Esophagus squamous epithelium (tissue), 5 donors: ENCODE measurements at regions not wholly inside any gene's neighbourhood (a gene's known extent, or its start where the extent isn't known, plus 50 kb on each side); places are given as distances from the start of the nearest gene placed in this dataset.
"Not testable (repeated sequence)": the region's sequence is repeated elsewhere in the genome, so short reads cannot be mapped to it uniquely, and the experiment has no call there.

Experiments
- DNase-seq: peaks from one replicate; lab custom pipeline; 2025; lab: John Stamatoyannopoulos, UW
- H3K27ac ChIP-seq, 4 donors: fragments of 200-600 bp; sonication (generic); one replicate each; pipeline ENCODE4 v1.5.1; 2016 to 2019; ENCODE audit warnings: mild to moderate bottlenecking in 1 of 4
- H3K27me3 ChIP-seq, 4 donors: fragments of 200-600 bp; sonication (generic); 1 replicate in 3 of 4; 2 replicates in 1 of 4; pipeline versions ENCODE4 v1.5.1 to v1.6.0; 2017 to 2021; ENCODE audit warnings: antibody characterized with exemption in 1 of 4
- H3K36me3 ChIP-seq, 3 donors: fragments of 200-600 bp; sonication (generic); one replicate each; pipeline ENCODE4 v1.5.1; 2016 to 2019
- H3K4me1 ChIP-seq, 3 donors: fragments of 200-600 bp; sonication (generic); one replicate each; pipeline ENCODE4 v1.5.1; 2017 to 2019
- H3K4me3 ChIP-seq, 4 donors: fragments of 200-600 bp; sonication (generic); 1 replicate in 3 of 4; 2 replicates in 1 of 4; pipeline ENCODE4 v1.5.1; 2016 to 2019; ENCODE audit warnings: mild to moderate bottlenecking in 2 of 4, moderate library complexity in 1 of 4
- H3K9me3 ChIP-seq, 3 donors: fragments of 200-600 bp; sonication (generic); one replicate each; pipeline ENCODE4 v1.5.1; 2016 to 2019
- CTCF ChIP-seq, 6 experiments: fragments of 450-650 bp in 4 of 6; fragments of 200-600 bp in 2 of 6; sonication (generic) in 2 of 6; IDR thresholded peaks; one replicate each; pipeline ENCODE4 v1.5.1; 2016 to 2019; ENCODE audit warnings: antibody characterized with exemption in 6 of 6, mild to moderate bottlenecking in 4 of 6, moderate library complexity in 4 of 6
- POLR2A ChIP-seq, 4 donors: fragments of 450-650 bp; IDR thresholded peaks; one replicate each; pipeline ENCODE4 v1.6.1; 2017; ENCODE audit warnings: antibody characterized with exemption in 4 of 4, mild to moderate bottlenecking in 4 of 4, moderate library complexity in 3 of 4
- WGBS, 2 donors: methylation state at CpG; one replicate each; pipeline ENCODE4 v1.1.5; 2018; 5-methylcytosine and 5-hydroxymethylcytosine counted together
- intact Hi-C: fragments of 100-400 bp; cut with DNase I; formaldehyde crosslinking; loops from one replicate; pipeline ENCODE4 v1.15.0; 2022
- donor health status: DM: yes; HTN: yes; CAD: no.

- Histone ChIP-seq H3K27me3 (no peaks in the 10 kb centered on the region), H3K4me1 (peaks cover 0 to 34% (median 0%) of the 10 kb centered on the region in 3 donors), H3K4me3 (no peak overlapping the region), H3K27ac (peak overlapping the region in 1 of 4 donors; percentile 66), H3K36me3 (no peaks in the 10 kb centered on the region), H3K9me3 (no peaks in the 10 kb centered on the region)
- intact Hi-C loops = no loop called here
- TF ChIP-seq POLR2A (IDR thresholded peaks at IDR 0.05) = no peak
- TF ChIP-seq CTCF (IDR thresholded peaks at IDR 0.05) = no peak
- WGBS, 2 donors = 42 to 54% methylated on average over 9 to 10 of the region's 13 CpGs
- no peak for DNase-seq
Observed at GRCh38 chr12:12008931-12009611, 61.7 kb upstream of the BCL2L14 start.

- H3K36me3 ChIP-seq, H3K27me3 ChIP-seq, H3K9me3 ChIP-seq, intact Hi-C loops, DNase-seq: not testable (repeated sequence)
- WGBS, 2 donors = 56 to 88% methylated on average over 4 to 5 of the region's 6 CpGs
- peaks cover 0 to 34% (median 0%) of the 10 kb centered on the region in 3 donors for H3K4me1 ChIP-seq
- peak overlapping the region in 1 of 4 donors; percentile 39 for H3K4me3 ChIP-seq
- H3K27ac ChIP-seq = peak overlapping the region in 2 of 4 donors; percentile 48 to 66
Observed at GRCh38 chr12:12009749-12010276, 60.9 kb upstream of the BCL2L14 start.

GRCh38 chr12:12010277-12011039 is 60.3 kb upstream of the BCL2L14 start:
- intact Hi-C loops = no loop called here

GRCh38 chr12:12011880-12012260 is 58.9 kb upstream of the BCL2L14 start:
- H3K4me3 ChIP-seq = no peak overlapping the region
- H3K27ac ChIP-seq = no peak overlapping the region
- peaks cover 0 to 34% (median 0%) of the 10 kb centered on the region in 3 donors for H3K4me1 ChIP-seq
- intact Hi-C loops = no loop called here
- 80 to 94% methylated on average over 5 of the region's 5 CpGs for WGBS, 2 donors
- no peaks in the 10 kb centered on the region for H3K27me3 ChIP-seq
- no peaks in the 10 kb centered on the region for H3K9me3 ChIP-seq
- no peak for DNase-seq
- no peaks in the 10 kb centered on the region for H3K36me3 ChIP-seq
- TF ChIP-seq POLR2A (IDR thresholded peaks at IDR 0.05) = no peak
- no peak for TF ChIP-seq CTCF (IDR thresholded peaks at IDR 0.05)

More at GRCh38 chr12:12010277-12011039, 60.3 kb upstream of the BCL2L14 start:
- H3K36me3 ChIP-seq = no peaks in the 10 kb centered on the region
- peak overlapping the region in 1 of 4 donors; percentile 39 for H3K4me3 ChIP-seq
- peak; percentile 24 for DNase-seq
- no peaks in the 10 kb centered on the region for H3K9me3 ChIP-seq
- peak overlapping the region in 2 of 4 donors; percentile 48 to 66 for H3K27ac ChIP-seq
- TF ChIP-seq POLR2A (IDR thresholded peaks at IDR 0.05) = no peak
- no peak for TF ChIP-seq CTCF (IDR thresholded peaks at IDR 0.05)
- peaks cover 0 to 34% (median 0%) of the 10 kb centered on the region in 3 donors for H3K4me1 ChIP-seq
- 23 to 57% methylated on average over 8 to 14 of the region's 18 CpGs for WGBS, 2 donors
- no peaks in the 10 kb centered on the region for H3K27me3 ChIP-seq

GRCh38 chr12:12015073-12015685 is 55.6 kb upstream of the BCL2L14 start:
- Histone ChIP-seq H3K27me3 (no peaks in the 10 kb centered on the region), H3K27ac (no peak overlapping the region), H3K4me3 (no peak overlapping the region), H3K9me3 (no peaks in the 10 kb centered on the region), H3K36me3 (no peaks in the 10 kb centered on the region), H3K4me1 (peaks cover 0 to 22% (median 0%) of the 10 kb centered on the region in 3 donors)
- 68 to 80% methylated on average over 7 to 10 of the region's 11 CpGs for WGBS, 2 donors
- DNase-seq = no peak
- no peak for TF ChIP-seq CTCF (IDR thresholded peaks at IDR 0.05)
- TF ChIP-seq POLR2A (IDR thresholded peaks at IDR 0.05) = no peak
- intact Hi-C loops = no loop called here
